Stimulated activated naive CD4-positive, alpha-beta T cell treated with Interleukin-2 at 50 U/mL for 16 hours (primary cell): ENCODE measurements at regions not wholly inside any gene's neighbourhood (a gene's known extent, or its start where the extent isn't known, plus 50 kb on each side); places are given as distances from the start of the nearest gene placed in this dataset.
"Not testable (repeated sequence)": the region's sequence is repeated elsewhere in the genome, so short reads cannot be mapped to it uniquely, and the experiment has no call there.

Experiments
- DNase-seq: peaks from one replicate; lab custom pipeline; 2025; lab: John Stamatoyannopoulos, UW

GRCh38 chr7:114806590-114807162 lies 115.2 kb upstream of the MDFIC start:
- DNase-seq, result no peak

GRCh38 chr7:114812570-114812969 lies 109.3 kb upstream of the MDFIC start:
- no peak for DNase-seq

- DNase-seq, result no peak
Measured at GRCh38 chr7:114813624-114814023, 108.3 kb upstream of the MDFIC start.

- not testable (repeated sequence) for DNase-seq
Measured at GRCh38 chr7:114817036-114817435, 104.9 kb upstream of the MDFIC start.

- peak; percentile 0 for DNase-seq
Measured at GRCh38 chr7:114818501-114818900, 103.4 kb upstream of the MDFIC start.

- DNase-seq, result no peak
Measured at GRCh38 chr7:114819616-114820362, 102.1 kb upstream of the MDFIC start.

- no peak for DNase-seq
Measured at GRCh38 chr7:114821030-114821900, 100.6 kb upstream of the MDFIC start.

- no peak for DNase-seq
Measured at GRCh38 chr7:114822131-114822530, 99.8 kb upstream of the MDFIC start.

GRCh38 chr7:114822844-114823243 lies 99.0 kb upstream of the MDFIC start:
- no peak for DNase-seq

- no peak for DNase-seq
Measured at GRCh38 chr7:114823290-114823689, 98.6 kb upstream of the MDFIC start.

- peak; percentile 70 for DNase-seq
Measured at GRCh38 chr7:114825423-114825951, 96.4 kb upstream of the MDFIC start.

GRCh38 chr7:114830952-114831351 lies 90.9 kb upstream of the MDFIC start:
- no peak for DNase-seq

- no peak for DNase-seq
Measured at GRCh38 chr7:114832906-114833595, 88.8 kb upstream of the MDFIC start.

- no peak for DNase-seq
Measured at GRCh38 chr7:114835303-114835702, 86.6 kb upstream of the MDFIC start.

- DNase-seq, result no peak
Measured at GRCh38 chr7:114835861-114836260, 86.0 kb upstream of the MDFIC start.

- no peak for DNase-seq
Measured at GRCh38 chr7:114842551-114843065, 79.3 kb upstream of the MDFIC start.

GRCh38 chr7:114843102-114843501 lies 78.8 kb upstream of the MDFIC start:
- DNase-seq, result no peak

- DNase-seq, result no peak
Measured at GRCh38 chr7:114851406-114852061, 70.4 kb upstream of the MDFIC start.

GRCh38 chr7:114852293-114852692 lies 69.6 kb upstream of the MDFIC start:
- no peak for DNase-seq

GRCh38 chr7:114853189-114853588 lies 68.7 kb upstream of the MDFIC start:
- no peak for DNase-seq

GRCh38 chr7:114854369-114854768 lies 67.5 kb upstream of the MDFIC start:
- no peak for DNase-seq
